Retinal pigment epithelial cell (primary cell): ENCODE measurements at regions not wholly inside any gene's neighbourhood (a gene's known extent, or its start where the extent isn't known, plus 50 kb on each side); places are given as distances from the start of the nearest gene placed in this dataset.

Experiments used
- DNase-seq: peaks from one replicate; pipeline ENCODE4 v3.0.0-alpha.2; 2010; ENCODE audit warnings: low read depth
- H3K4me3 ChIP-seq: 2 replicates; pipeline ENCODE4 v1.5.1; 2011; ENCODE audit warnings: mild to moderate bottlenecking, low read length, control low read depth, moderate library complexity
- CTCF ChIP-seq: conservative IDR thresholded peaks from 2 replicates; pipeline ENCODE4 v1.5.1; 2011; ENCODE audit warnings: low read depth, low read length, control low read depth, inconsistent platforms

DNA sequence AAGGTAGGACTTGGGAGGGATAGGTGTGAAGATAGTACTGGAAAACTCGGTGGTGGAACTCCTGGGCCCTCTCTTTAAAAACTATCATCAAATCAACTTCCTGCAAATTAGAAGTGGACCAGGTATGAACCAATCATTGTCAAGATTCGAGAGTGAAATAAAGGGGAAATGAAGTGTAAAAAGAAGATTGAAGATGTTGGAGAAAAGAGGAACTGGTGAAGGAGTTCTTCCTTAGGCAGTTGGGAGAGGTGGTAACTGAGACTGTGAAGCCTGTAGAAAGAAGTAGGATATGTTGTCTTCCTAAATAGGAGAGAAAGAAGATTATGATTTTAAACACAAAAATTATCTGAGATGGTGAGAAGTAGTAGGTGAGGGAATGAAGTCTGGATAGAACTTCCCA lies 212.2 kb downstream of the PPP1R2C start:
- no peak for TF ChIP-seq CTCF
- H3K4me3 ChIP-seq, result no peak overlapping the region
- no peak for DNase-seq

GRCh38 chrX:42546800-42547199 lies 231.2 kb downstream of the PPP1R2C start:
- H3K4me3 ChIP-seq, result no peak overlapping the region
- no peak for DNase-seq
- no peak for TF ChIP-seq CTCF

- H3K4me3 ChIP-seq, result no peak overlapping the region
- no peak for DNase-seq
- no peak for TF ChIP-seq CTCF
These were observed 233.1 kb downstream of the PPP1R2C start for GRCh38 chrX:42544883-42545282.

DNA sequence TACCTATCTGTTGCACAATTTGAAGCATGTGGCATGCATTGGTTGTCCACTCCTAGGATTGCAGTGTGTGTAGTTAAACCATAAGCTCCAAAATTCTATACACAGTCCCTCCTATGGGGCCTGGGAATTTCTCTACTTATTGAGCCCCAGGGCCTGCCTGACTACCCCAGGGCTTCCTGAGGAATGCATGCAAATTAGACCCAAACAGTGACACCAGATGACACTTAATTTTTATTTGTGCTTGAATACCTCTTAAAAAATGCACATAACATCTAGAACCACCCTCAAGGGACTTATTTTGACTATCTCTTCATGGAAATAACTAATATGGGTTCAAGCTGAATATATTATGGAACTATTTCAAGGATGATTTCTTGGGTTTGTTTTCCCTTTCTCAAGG lies 236.4 kb downstream of the PPP1R2C start:
- H3K4me3 ChIP-seq, result no peak overlapping the region
- no peak for DNase-seq
- no peak for TF ChIP-seq CTCF

- no peak for TF ChIP-seq CTCF
- DNase-seq, result no peak
- no peak overlapping the region for H3K4me3 ChIP-seq
These were observed 237.8 kb downstream of the PPP1R2C start for GRCh38 chrX:42540146-42540545.

DNA sequence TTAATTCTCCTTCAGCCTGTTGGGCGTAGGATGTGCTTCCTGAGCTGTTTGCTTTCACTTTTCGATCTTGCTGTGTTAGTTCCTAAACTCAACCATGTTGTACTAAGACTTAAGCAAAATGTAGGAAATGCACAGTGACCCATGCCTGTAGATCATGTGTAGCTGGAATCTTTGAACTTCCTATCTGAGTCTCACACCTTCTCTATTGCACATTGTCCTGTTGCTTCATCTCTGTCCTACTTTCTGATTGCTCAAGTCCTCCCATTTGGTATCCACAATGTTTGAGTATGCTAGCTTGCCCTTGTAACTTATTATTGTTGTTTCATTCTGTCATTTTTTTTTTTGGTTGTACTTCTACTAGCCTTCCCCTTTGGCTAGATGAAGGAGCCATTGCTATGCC lies 239.6 kb downstream of the PPP1R2C start:
- no peak overlapping the region for H3K4me3 ChIP-seq
- no peak for DNase-seq
- no peak for TF ChIP-seq CTCF

DNA sequence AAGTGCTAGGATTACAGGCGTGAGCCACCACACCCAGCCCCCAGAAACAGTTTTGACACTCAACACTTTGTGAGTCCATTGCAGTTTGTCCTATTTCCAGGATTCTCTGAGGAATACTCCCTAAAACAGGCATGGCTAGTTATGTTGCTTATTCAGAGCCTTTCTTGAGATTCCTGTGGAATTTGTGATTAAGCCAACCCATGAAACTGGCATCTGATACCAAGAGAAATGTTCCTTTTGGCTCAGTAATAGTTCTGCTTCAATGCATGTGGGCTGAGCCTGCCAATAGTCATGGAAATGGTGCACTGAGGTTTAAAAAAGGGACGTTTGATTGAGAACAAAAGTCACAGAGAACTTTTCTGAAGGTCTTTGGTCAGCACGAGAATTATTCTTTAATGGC lies 241.7 kb downstream of the PPP1R2C start:
- no peak for TF ChIP-seq CTCF

More for the DNA sequence above, 241.7 kb downstream of the PPP1R2C start:
- no peak overlapping the region for H3K4me3 ChIP-seq
- no peak for DNase-seq
